Type B pancreatic cell (in vitro differentiated cells): ENCODE measurements at regions not wholly inside any gene's neighbourhood (a gene's known extent, or its start where the extent isn't known, plus 50 kb on each side); places are given as distances from the start of the nearest gene placed in this dataset.

ENCODE experiments used
- DNase-seq: peaks from one replicate; pipeline ENCODE4 v3.0.0; 2021; ENCODE audit warnings: mixed read lengths; ENCODE audit not compliant: unreplicated experiment; ENCODE audit errors: extremely low spot score
- H3K27ac Mint-ChIP-seq: 2 replicates; pipeline ENCODE4 v1.8.0; 2021; ENCODE audit warnings: mild to moderate bottlenecking, mixed read lengths
- H3K27me3 Mint-ChIP-seq: 2 replicates; pipeline ENCODE4 v1.8.0; 2021; ENCODE audit warnings: mixed read lengths
- H3K36me3 Mint-ChIP-seq: 2 replicates; pipeline ENCODE4 v1.8.0; 2021; ENCODE audit warnings: mixed read lengths
- H3K4me1 Mint-ChIP-seq: one replicate; pipeline ENCODE4 v1.8.0; 2021; ENCODE audit warnings: mixed read lengths; ENCODE audit not compliant: unreplicated experiment
- H3K4me3 Mint-ChIP-seq: 2 replicates; pipeline ENCODE4 v1.8.0; 2021; ENCODE audit warnings: mild to moderate bottlenecking, mixed read lengths
- H3K9me3 Mint-ChIP-seq: 2 replicates; pipeline ENCODE4 v1.8.0; 2021; ENCODE audit warnings: mixed read lengths
- CTCF ChIP-seq: fragments of 200-600 bp; sonication (generic); conservative IDR thresholded peaks from 2 replicates; pipeline ENCODE4 v1.5.0; 2021; ENCODE audit warnings: antibody characterized with exemption, mild to moderate bottlenecking

GRCh38 chr5:61738446-61738845 lies 406.4 kb downstream of the ZSWIM6 start:
- Mint-ChIP-seq H3K27me3 (peaks cover 3% of the 10 kb centered on the region), H3K4me1 (peaks cover 10% of the 10 kb centered on the region), H3K27ac (no peak overlapping the region), H3K36me3 (no peaks in the 10 kb centered on the region), H3K4me3 (no peak overlapping the region), H3K9me3 (peaks cover under 1% of the 10 kb centered on the region)
- no peak for DNase-seq
- TF ChIP-seq CTCF = no peak

GRCh38 chr5:61744690-61745619 lies 412.9 kb downstream of the ZSWIM6 start:
- Mint-ChIP-seq H3K36me3 (no peaks in the 10 kb centered on the region), H3K9me3 (peaks cover 5% of the 10 kb centered on the region)

GRCh38 chr5:61746831-61747575 lies 414.9 kb downstream of the ZSWIM6 start:
- no peak for DNase-seq
- peaks cover 5% of the 10 kb centered on the region for H3K9me3 Mint-ChIP-seq
- H3K27ac Mint-ChIP-seq = no peak overlapping the region
- TF ChIP-seq CTCF = no peak
- H3K36me3 Mint-ChIP-seq = no peaks in the 10 kb centered on the region
- no peaks in the 10 kb centered on the region for H3K4me1 Mint-ChIP-seq
- H3K4me3 Mint-ChIP-seq = no peak overlapping the region
- no peaks in the 10 kb centered on the region for H3K27me3 Mint-ChIP-seq

More at GRCh38 chr5:61744690-61745619, 412.9 kb downstream of the ZSWIM6 start:
- no peaks in the 10 kb centered on the region for H3K4me1 Mint-ChIP-seq
- H3K27ac Mint-ChIP-seq = peak overlapping the region; percentile 9
- H3K4me3 Mint-ChIP-seq = no peak overlapping the region
- H3K27me3 Mint-ChIP-seq = no peaks in the 10 kb centered on the region
- no peak for TF ChIP-seq CTCF
- DNase-seq = no peak

GRCh38 chr5:61748121-61748520 lies 416.1 kb downstream of the ZSWIM6 start:
- no peaks in the 10 kb centered on the region for H3K27me3 Mint-ChIP-seq
- H3K27ac Mint-ChIP-seq = no peak overlapping the region
- no peak overlapping the region for H3K4me3 Mint-ChIP-seq
- H3K9me3 Mint-ChIP-seq = peaks cover 5% of the 10 kb centered on the region
- H3K4me1 Mint-ChIP-seq = no peaks in the 10 kb centered on the region
- no peak for DNase-seq
- H3K36me3 Mint-ChIP-seq = no peaks in the 10 kb centered on the region
- no peak for TF ChIP-seq CTCF

GRCh38 chr5:61748651-61749050 lies 416.6 kb downstream of the ZSWIM6 start:
- no peaks in the 10 kb centered on the region for H3K36me3 Mint-ChIP-seq
- no peak overlapping the region for H3K4me3 Mint-ChIP-seq
- H3K27me3 Mint-ChIP-seq = no peaks in the 10 kb centered on the region
- H3K4me1 Mint-ChIP-seq = no peaks in the 10 kb centered on the region
- no peak for TF ChIP-seq CTCF
- H3K9me3 Mint-ChIP-seq = peaks cover 3% of the 10 kb centered on the region
- no peak overlapping the region for H3K27ac Mint-ChIP-seq
- DNase-seq = no peak
